ENCODE measurements at regions not wholly inside any gene's neighbourhood (a gene's known extent, or its start where the extent isn't known, plus 50 kb on each side); places are given as distances from the start of the nearest gene placed in this dataset.

- H3K27me3 Mint-ChIP-seq = no peaks in the 10 kb centered on the region
- ChIA-PET CTCF (no interaction called here), POLR2A (no interaction called here)
Measured at GRCh38 chr7:47724335-47724982, 142.5 kb upstream of the TNS3 start.

GRCh38 chr7:47722126-47722525 is 140.2 kb upstream of the TNS3 start:
- POLR2A ChIA-PET = no interaction called here
- CTCF ChIA-PET = no interaction called here
- no peak overlapping the region for H3K4me3 Mint-ChIP-seq
- no peaks in the 10 kb centered on the region for H3K9me3 Mint-ChIP-seq
- no peaks in the 10 kb centered on the region for H3K36me3 Mint-ChIP-seq
- no peak overlapping the region for H3K27ac Mint-ChIP-seq
- no peak for DNase-seq
- H3K4me1 Mint-ChIP-seq (ENCODE audit: low read depth) = no peaks in the 10 kb centered on the region
- intact Hi-C loops (cut with micrococcal nuclease) = no loop called here
- H3K27me3 Mint-ChIP-seq = no peaks in the 10 kb centered on the region

More at GRCh38 chr7:47724335-47724982, 142.5 kb upstream of the TNS3 start:
- H3K9me3 Mint-ChIP-seq = no peaks in the 10 kb centered on the region
- DNase-seq = no peak
- no peaks in the 10 kb centered on the region for H3K4me1 Mint-ChIP-seq (ENCODE audit: low read depth)
- H3K27ac Mint-ChIP-seq = no peak overlapping the region
- intact Hi-C loops (cut with micrococcal nuclease) = no loop called here
- H3K4me3 Mint-ChIP-seq = no peak overlapping the region
- no peaks in the 10 kb centered on the region for H3K36me3 Mint-ChIP-seq

- no peak overlapping the region for H3K27ac Mint-ChIP-seq
- H3K36me3 Mint-ChIP-seq = no peaks in the 10 kb centered on the region
- CTCF ChIA-PET = no interaction called here
- H3K4me3 Mint-ChIP-seq = no peak overlapping the region
- H3K27me3 Mint-ChIP-seq = no peaks in the 10 kb centered on the region
- H3K4me1 Mint-ChIP-seq (ENCODE audit: low read depth) = no peaks in the 10 kb centered on the region
- DNase-seq = no peak
- POLR2A ChIA-PET = no interaction called here
- no peaks in the 10 kb centered on the region for H3K9me3 Mint-ChIP-seq
- intact Hi-C loops (cut with micrococcal nuclease) = no loop called here
Measured at GRCh38 chr7:47721670-47722069, 139.8 kb upstream of the TNS3 start.

GRCh38 chr7:47720907-47721244 is 139.0 kb upstream of the TNS3 start:
- Mint-ChIP-seq H3K9me3 (no peaks in the 10 kb centered on the region), H3K4me3 (no peak overlapping the region), H3K36me3 (no peaks in the 10 kb centered on the region), H3K4me1 (ENCODE audit: low read depth) (no peaks in the 10 kb centered on the region), H3K27ac (no peak overlapping the region), H3K27me3 (no peaks in the 10 kb centered on the region)
- intact Hi-C loops (cut with micrococcal nuclease) = no loop called here
- ChIA-PET POLR2A (no interaction called here), CTCF (no interaction called here)
- DNase-seq = no peak

- H3K36me3 Mint-ChIP-seq = no peaks in the 10 kb centered on the region
- intact Hi-C loops (cut with micrococcal nuclease) = no loop called here
- no peak for DNase-seq
- H3K4me3 Mint-ChIP-seq = no peak overlapping the region
- no peaks in the 10 kb centered on the region for H3K9me3 Mint-ChIP-seq
- ChIA-PET CTCF (no interaction called here), POLR2A (no interaction called here)
- H3K27ac Mint-ChIP-seq = no peak overlapping the region
- no peaks in the 10 kb centered on the region for H3K4me1 Mint-ChIP-seq (ENCODE audit: low read depth)
- no peaks in the 10 kb centered on the region for H3K27me3 Mint-ChIP-seq
Measured at GRCh38 chr7:47720141-47720906, 138.4 kb upstream of the TNS3 start.

- no peaks in the 10 kb centered on the region for H3K36me3 Mint-ChIP-seq
- no peaks in the 10 kb centered on the region for H3K9me3 Mint-ChIP-seq
- H3K27ac Mint-ChIP-seq = no peak overlapping the region
- no peaks in the 10 kb centered on the region for H3K4me1 Mint-ChIP-seq (ENCODE audit: low read depth)
- no peak for DNase-seq
- CTCF ChIA-PET = no interaction called here
- POLR2A ChIA-PET = no interaction called here
- intact Hi-C loops (cut with micrococcal nuclease) = no loop called here
- H3K4me3 Mint-ChIP-seq = no peak overlapping the region
- H3K27me3 Mint-ChIP-seq = no peaks in the 10 kb centered on the region
Measured at GRCh38 chr7:47719675-47720074, 137.8 kb upstream of the TNS3 start.

GRCh38 chr7:47715631-47716068 is 133.7 kb upstream of the TNS3 start:
- Mint-ChIP-seq H3K4me3 (no peak overlapping the region), H3K27ac (no peak overlapping the region), H3K27me3 (no peaks in the 10 kb centered on the region), H3K9me3 (no peaks in the 10 kb centered on the region), H3K36me3 (no peaks in the 10 kb centered on the region), H3K4me1 (ENCODE audit: low read depth) (no peaks in the 10 kb centered on the region)
- ChIA-PET POLR2A (no interaction called here), CTCF (no interaction called here)
- intact Hi-C loops (cut with micrococcal nuclease) = no loop called here
- no peak for DNase-seq

GRCh38 chr7:47714669-47715607 is 133.0 kb upstream of the TNS3 start:
- no peak for DNase-seq
- intact Hi-C loops (cut with micrococcal nuclease) = no loop called here
- CTCF ChIA-PET = no interaction called here

GRCh38 chr7:47713595-47713994 is 131.7 kb upstream of the TNS3 start:
- Mint-ChIP-seq H3K36me3 (no peaks in the 10 kb centered on the region), H3K4me1 (ENCODE audit: low read depth) (no peaks in the 10 kb centered on the region), H3K9me3 (no peaks in the 10 kb centered on the region), H3K27ac (no peak overlapping the region), H3K27me3 (no peaks in the 10 kb centered on the region), H3K4me3 (no peak overlapping the region)
- ChIA-PET CTCF (no interaction called here), POLR2A (no interaction called here)
- intact Hi-C loops (cut with micrococcal nuclease) = no loop called here
- DNase-seq = no peak

More at GRCh38 chr7:47714669-47715607, 133.0 kb upstream of the TNS3 start:
- H3K4me1 Mint-ChIP-seq (ENCODE audit: low read depth) = no peaks in the 10 kb centered on the region
- H3K27ac Mint-ChIP-seq = no peak overlapping the region
- POLR2A ChIA-PET = no interaction called here
- no peak overlapping the region for H3K4me3 Mint-ChIP-seq
- H3K9me3 Mint-ChIP-seq = no peaks in the 10 kb centered on the region
- H3K27me3 Mint-ChIP-seq = no peaks in the 10 kb centered on the region
- no peaks in the 10 kb centered on the region for H3K36me3 Mint-ChIP-seq

GRCh38 chr7:47712416-47712815 is 130.5 kb upstream of the TNS3 start:
- Mint-ChIP-seq H3K27ac (no peak overlapping the region), H3K9me3 (no peaks in the 10 kb centered on the region), H3K27me3 (no peaks in the 10 kb centered on the region), H3K36me3 (no peaks in the 10 kb centered on the region), H3K4me1 (ENCODE audit: low read depth) (no peaks in the 10 kb centered on the region), H3K4me3 (no peak overlapping the region)
- CTCF ChIA-PET = interaction anchor here (0.7 kb wide), 1 partner anchor 178 kb away, joined by 4 read pairs; no protein-coding TSS in a partner anchor
- no peak for DNase-seq
- POLR2A ChIA-PET = no interaction called here
- intact Hi-C loops (cut with micrococcal nuclease) = no loop called here

- Mint-ChIP-seq H3K27me3 (no peaks in the 10 kb centered on the region), H3K4me3 (no peak overlapping the region), H3K9me3 (no peaks in the 10 kb centered on the region), H3K27ac (no peak overlapping the region), H3K4me1 (ENCODE audit: low read depth) (no peaks in the 10 kb centered on the region), H3K36me3 (no peaks in the 10 kb centered on the region)
- ChIA-PET POLR2A (no interaction called here), CTCF (interaction anchor here (0.7 kb wide), 1 partner anchor 177 kb away, joined by 4 read pairs; no protein-coding TSS in a partner anchor)
- intact Hi-C loops (cut with micrococcal nuclease) = no loop called here
- DNase-seq = no peak
Measured at GRCh38 chr7:47711776-47712175, 129.9 kb upstream of the TNS3 start.

- Mint-ChIP-seq H3K36me3 (no peaks in the 10 kb centered on the region), H3K4me3 (no peak overlapping the region), H3K27me3 (no peaks in the 10 kb centered on the region), H3K9me3 (no peaks in the 10 kb centered on the region), H3K4me1 (ENCODE audit: low read depth) (no peaks in the 10 kb centered on the region), H3K27ac (no peak overlapping the region)
- DNase-seq = no peak
- intact Hi-C loops (cut with micrococcal nuclease) = no loop called here
- ChIA-PET POLR2A (no interaction called here), CTCF (no interaction called here)
Measured at GRCh38 chr7:47710201-47710935, 128.5 kb upstream of the TNS3 start.
